Loucy (cell line): ENCODE measurements at regions not wholly inside any gene's neighbourhood (a gene's known extent, or its start where the extent isn't known, plus 50 kb on each side); places are given as distances from the start of the nearest gene placed in this dataset.
A peak's percentile ranks its signal among the peaks of the same experiment; 100 is the strongest.

Source experiments
- H2AFZ ChIP-seq: fragments of 200-600 bp; sonication (generic); 2 replicates; pipeline ENCODE4 v1.6.0; 2016; ENCODE audit warnings: antibody characterized with exemption, mild to moderate bottlenecking, low read length, moderate library complexity
- H3F3A ChIP-seq: fragments of 200-600 bp; 2 replicates; pipeline ENCODE4 v1.6.0; 2016; ENCODE audit warnings: antibody characterized with exemption, low read depth, mild to moderate bottlenecking
- H3K27me3 ChIP-seq: fragments of 200-600 bp; sonication (generic); 2 replicates; pipeline ENCODE4 v1.6.1; 2014; ENCODE audit warnings: low read length, mild to moderate bottlenecking; ENCODE audit not compliant: insufficient read depth, poor library complexity, severe bottlenecking
- H3K36me3 ChIP-seq: fragments of 200-600 bp; sonication (generic); 2 replicates; pipeline ENCODE4 v1.6.1; 2016; ENCODE audit warnings: low read length; ENCODE audit not compliant: insufficient read depth
- H3K4me1 ChIP-seq: fragments of 200-600 bp; sonication (generic); 2 replicates; pipeline ENCODE4 v1.5.1; 2014; ENCODE audit warnings: low read length, mild to moderate bottlenecking; ENCODE audit not compliant: insufficient read depth, poor library complexity, severe bottlenecking
- H3K4me2 ChIP-seq: fragments of 200-600 bp; sonication (generic); 2 replicates; pipeline ENCODE4 v1.6.0; 2014; ENCODE audit warnings: antibody characterized with exemption, low read length, low read depth, mild to moderate bottlenecking; ENCODE audit not compliant: poor library complexity, severe bottlenecking
- H3K4me3 ChIP-seq: fragments of 200-600 bp; sonication (generic); 2 replicates; pipeline ENCODE4 v1.5.1; 2014; ENCODE audit warnings: low read length, mild to moderate bottlenecking, mixed read lengths; ENCODE audit not compliant: poor library complexity, severe bottlenecking
- H3K79me2 ChIP-seq: fragments of 200-600 bp; sonication (generic); 2 replicates; pipeline ENCODE4 v1.6.1; 2014; ENCODE audit warnings: low read length; ENCODE audit not compliant: insufficient read depth
- H3K9ac ChIP-seq: fragments of 200-600 bp; sonication (generic); 2 replicates; pipeline ENCODE4 v1.6.0; 2014; ENCODE audit warnings: mild to moderate bottlenecking, low read depth, low read length, moderate library complexity; ENCODE audit not compliant: poor library complexity, severe bottlenecking
- H3K9me2 ChIP-seq: fragments of 200-600 bp; sonication (generic); replicated peaks from 2 replicates; pipeline ENCODE4 v1.6.1; 2016; ENCODE audit warnings: low read depth, low read length, mixed read lengths
- H3K9me3 ChIP-seq: fragments of 200-600 bp; sonication (generic); 2 replicates; pipeline ENCODE4 v1.6.1; 2014; ENCODE audit warnings: mild to moderate bottlenecking, antibody characterized with exemption, low read length, low read depth; ENCODE audit not compliant: insufficient read depth
- H4K20me1 ChIP-seq: fragments of 200-600 bp; sonication (generic); 2 replicates; pipeline ENCODE4 v1.6.0; 2014; ENCODE audit warnings: antibody characterized with exemption, low read length, mild to moderate bottlenecking; ENCODE audit not compliant: insufficient read depth, poor library complexity, severe bottlenecking
- CTCF ChIP-seq: fragments of 200-600 bp; sonication (generic); conservative IDR thresholded peaks from 2 replicates; pipeline ENCODE4 v1.5.1; 2014; ENCODE audit warnings: mild to moderate bottlenecking, antibody characterized with exemption, low read length
- EZH2phosphoT487 ChIP-seq: fragments of 200-600 bp; IDR thresholded peaks from 2 replicates; pipeline ENCODE4 v1.6.1; 2018; ENCODE audit warnings: antibody characterized with exemption, mild to moderate bottlenecking, moderate library complexity, borderline replicate concordance

DNA sequence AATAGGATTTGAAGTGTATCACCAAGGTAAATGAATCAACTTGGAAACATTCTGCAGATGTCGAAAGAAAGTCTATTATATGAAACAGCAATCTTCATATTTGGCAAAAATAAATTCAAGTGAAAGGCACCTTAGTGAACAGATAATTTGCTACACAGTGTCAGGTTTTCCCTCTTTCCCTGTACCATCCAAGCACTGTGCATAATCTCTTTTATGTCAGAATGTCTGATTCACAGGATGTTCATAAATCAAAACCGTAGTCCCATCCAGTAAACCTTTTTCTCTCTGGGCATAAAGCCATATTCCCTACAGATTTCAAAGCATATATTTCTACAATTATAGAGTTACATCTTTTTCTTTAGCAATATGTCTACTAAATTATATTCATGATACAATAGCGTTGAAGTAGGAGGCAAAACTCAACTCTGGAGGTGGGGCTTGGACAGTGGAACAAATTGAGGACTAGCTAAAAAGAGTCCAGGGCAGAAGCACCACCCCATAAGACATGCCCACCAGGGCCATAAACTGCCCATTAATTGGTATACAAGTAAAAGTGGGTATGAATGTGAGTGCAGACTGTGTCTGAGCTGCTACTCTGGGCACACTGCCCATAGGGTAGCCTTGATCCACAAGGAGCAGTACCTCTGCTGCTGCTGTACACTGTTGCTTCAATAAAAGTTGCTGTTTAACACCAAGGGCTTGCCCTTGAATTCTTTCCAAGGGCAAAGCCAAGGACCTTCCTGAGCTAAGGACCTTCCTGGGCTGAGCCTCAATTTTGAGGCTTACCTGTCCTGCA lies 72.1 kb upstream of the MYCBP2 start:
- Histone ChIP-seq H3K79me2 (no peaks in the 10 kb centered on the region), H3K9me3 (no peaks in the 10 kb centered on the region), H3F3A (no peaks in the 10 kb centered on the region), H2AFZ (no peak overlapping the region), H3K4me1 (peaks cover 3% of the 10 kb centered on the region), H3K4me3 (no peak overlapping the region), H3K9ac (no peak overlapping the region), H3K9me2 (no peaks in the 10 kb centered on the region), H3K27me3 (no peaks in the 10 kb centered on the region), H4K20me1 (no peaks in the 10 kb centered on the region), H3K36me3 (no peaks in the 10 kb centered on the region), H3K4me2 (no peak overlapping the region)
- TF ChIP-seq EZH2phosphoT487: no peak
- TF ChIP-seq CTCF: no peak

DNA sequence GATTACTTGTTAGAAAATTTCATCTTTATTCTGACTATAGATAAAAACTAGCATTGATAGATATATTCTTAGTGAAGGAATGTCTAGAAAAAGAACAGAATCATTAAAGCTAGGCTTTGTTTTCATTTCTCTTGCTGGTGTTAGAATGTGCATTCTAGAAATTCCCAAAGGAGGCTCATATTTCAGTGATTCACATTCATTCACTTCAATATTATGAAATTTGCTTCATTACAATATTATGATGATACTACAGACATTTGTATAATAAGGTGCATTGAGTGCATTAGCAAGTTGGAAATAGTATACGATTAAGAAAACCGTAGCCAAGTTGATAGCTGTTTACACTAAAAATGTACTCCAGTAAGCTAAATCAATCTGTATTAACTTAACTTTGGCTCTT lies 70.7 kb upstream of the MYCBP2 start:
- H2AFZ ChIP-seq: no peak overlapping the region
- no peaks in the 10 kb centered on the region for H3K9me2 ChIP-seq
- H3K4me3 ChIP-seq: no peak overlapping the region
- H3K36me3 ChIP-seq: no peaks in the 10 kb centered on the region
- no peaks in the 10 kb centered on the region for H3K9me3 ChIP-seq
- no peaks in the 10 kb centered on the region for H3F3A ChIP-seq
- H3K4me2 ChIP-seq: no peak overlapping the region
- H3K27me3 ChIP-seq: no peaks in the 10 kb centered on the region
- no peak overlapping the region for H3K9ac ChIP-seq
- no peaks in the 10 kb centered on the region for H4K20me1 ChIP-seq
- TF ChIP-seq EZH2phosphoT487 (no peak), CTCF (no peak)
- H3K4me1 ChIP-seq: peaks cover 16% of the 10 kb centered on the region
- no peaks in the 10 kb centered on the region for H3K79me2 ChIP-seq

DNA sequence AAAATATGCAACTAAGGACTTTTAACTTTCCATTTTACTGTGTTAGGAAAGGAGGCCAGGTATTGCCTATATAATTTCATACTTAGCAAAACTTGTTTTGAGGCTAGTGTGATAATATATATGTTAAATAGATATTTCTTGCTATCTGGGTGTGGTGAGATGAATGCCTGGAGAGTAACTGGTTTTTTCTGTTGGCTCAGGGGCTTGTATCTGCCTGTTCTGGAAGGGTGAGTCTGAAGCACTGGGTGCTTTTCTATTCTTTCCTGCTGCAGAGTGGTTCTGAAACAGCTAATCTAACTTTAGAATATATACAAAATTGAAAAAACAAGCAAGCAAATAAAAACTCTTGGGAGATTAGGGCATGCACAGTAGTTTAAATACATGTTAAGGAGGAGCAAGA lies 64.6 kb upstream of the MYCBP2 start:
- Histone ChIP-seq H2AFZ (peak overlapping the region; percentile 21; the same call in 1 of the 2 replicates), H3K9me2 (no peaks in the 10 kb centered on the region), H3F3A (no peaks in the 10 kb centered on the region), H3K4me2 (peak overlapping the region; percentile 14), H4K20me1 (no peaks in the 10 kb centered on the region), H3K27me3 (no peaks in the 10 kb centered on the region), H3K4me3 (no peak overlapping the region), H3K4me1 (peaks cover 40% of the 10 kb centered on the region), H3K36me3 (no peaks in the 10 kb centered on the region), H3K79me2 (no peaks in the 10 kb centered on the region), H3K9ac (no peak overlapping the region), H3K9me3 (no peaks in the 10 kb centered on the region)
- no peak for TF ChIP-seq CTCF
- no peak for TF ChIP-seq EZH2phosphoT487
